Muscle layer of colon (tissue), 2 donors: ENCODE measurements at regions not wholly inside any gene's neighbourhood (a gene's known extent, or its start where the extent isn't known, plus 50 kb on each side); places are given as distances from the start of the nearest gene placed in this dataset.

Experiments used
- H3K27ac ChIP-seq: one replicate; pipeline ENCODE4 v1.7.0; 2013; ENCODE audit warnings: low read depth, mild to moderate bottlenecking, low read length, moderate library complexity
- H3K27me3 ChIP-seq, 2 donors: one replicate each; pipeline ENCODE4 v1.7.0; 2013; ENCODE audit warnings: low read length in 2 of 2, mild to moderate bottlenecking in 2 of 2; ENCODE audit not compliant: insufficient read depth in 2 of 2, control insufficient read depth in 1 of 2
- H3K36me3 ChIP-seq: one replicate; pipeline ENCODE4 v1.7.0; 2013; ENCODE audit warnings: mild to moderate bottlenecking, low read length; ENCODE audit not compliant: insufficient read depth
- H3K4me1 ChIP-seq: one replicate; pipeline ENCODE4 v1.7.0; 2013; ENCODE audit warnings: mild to moderate bottlenecking, low read length; ENCODE audit not compliant: insufficient read depth
- H3K4me3 ChIP-seq, 2 donors: one replicate each; pipeline ENCODE4 v1.7.0; 2013; ENCODE audit warnings: low read length in 2 of 2, low read depth in 1 of 2, mild to moderate bottlenecking in 1 of 2, moderate library complexity in 1 of 2
- H3K9ac ChIP-seq: one replicate; pipeline ENCODE4 v1.7.0; 2013; ENCODE audit warnings: low read length
- H3K9me3 ChIP-seq: one replicate; pipeline ENCODE4 v1.7.0; 2013; ENCODE audit warnings: mild to moderate bottlenecking, low read length
- donor health status: abdominal sarcoma.
- donor health status: Adenocarcinoma of cecum.

DNA sequence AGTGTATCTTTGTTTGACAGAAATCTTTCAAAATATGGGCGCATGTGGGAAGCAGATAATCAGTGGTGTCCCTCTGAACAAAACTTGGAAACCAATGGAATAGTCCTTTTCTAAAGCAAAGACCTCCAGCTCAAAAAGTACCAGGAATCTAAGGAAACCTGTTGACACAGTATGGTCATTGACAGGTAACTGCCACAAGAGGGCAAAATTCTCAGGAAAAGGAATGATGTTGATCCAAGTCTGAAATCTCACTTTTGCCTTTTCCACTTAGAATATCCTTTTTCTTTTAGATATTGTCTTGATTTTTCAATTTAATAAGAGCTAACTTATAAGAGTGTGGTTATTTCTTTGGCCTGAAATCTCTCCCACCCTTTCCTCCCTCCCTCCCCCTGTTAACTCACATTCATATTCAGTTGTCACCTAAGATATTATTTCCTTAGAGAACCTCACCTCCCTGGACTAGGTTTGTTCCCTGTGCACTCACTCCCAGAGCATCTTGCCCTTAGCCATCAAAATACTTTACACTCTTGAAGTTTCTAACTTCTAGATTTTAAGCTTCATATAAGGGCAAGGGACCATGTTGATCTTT, 59.0 kb upstream of the BARX1 start:
- Histone ChIP-seq H3K4me3 (no peak overlapping the region), H3K9ac (no peak overlapping the region), H3K36me3 (no peaks in the 10 kb centered on the region), H3K27me3 (no peaks in the 10 kb centered on the region), H3K9me3 (no peaks in the 10 kb centered on the region), H3K4me1 (peaks cover 11% of the 10 kb centered on the region), H3K27ac (no peak overlapping the region)

DNA sequence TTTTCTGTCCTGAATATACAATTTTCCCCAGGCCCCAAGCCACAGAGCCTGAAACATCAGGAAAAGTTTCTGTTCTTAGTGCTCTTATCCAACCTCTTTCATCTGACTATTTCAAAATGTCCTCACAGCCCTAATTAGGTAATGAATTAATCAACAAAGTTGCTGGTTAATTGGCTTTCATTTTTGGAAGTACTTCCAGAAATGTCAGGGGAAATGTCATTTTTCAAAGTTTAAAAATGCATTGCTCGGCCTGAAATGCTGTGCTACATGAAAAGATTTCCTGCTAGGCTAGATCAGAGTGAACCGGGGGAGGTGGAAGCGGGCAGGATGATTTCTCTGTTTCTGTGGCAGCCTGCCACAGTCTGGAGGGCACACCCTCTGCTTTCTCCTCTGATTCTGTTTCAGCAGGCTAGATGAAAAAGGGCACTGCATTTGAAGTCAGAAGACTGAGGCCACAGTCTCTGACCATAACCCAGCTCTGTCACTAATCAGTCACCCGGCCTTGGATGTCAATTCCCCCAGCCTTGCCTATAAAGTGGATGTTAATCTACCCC, 55.9 kb upstream of the BARX1 start:
- H3K9ac ChIP-seq, result no peak overlapping the region
- H3K27me3 ChIP-seq, result no peaks in the 10 kb centered on the region
- H3K4me1 ChIP-seq, result no peaks in the 10 kb centered on the region
- H3K9me3 ChIP-seq, result no peaks in the 10 kb centered on the region
- no peak overlapping the region for H3K27ac ChIP-seq
- no peak overlapping the region for H3K4me3 ChIP-seq
- H3K36me3 ChIP-seq, result no peaks in the 10 kb centered on the region

DNA sequence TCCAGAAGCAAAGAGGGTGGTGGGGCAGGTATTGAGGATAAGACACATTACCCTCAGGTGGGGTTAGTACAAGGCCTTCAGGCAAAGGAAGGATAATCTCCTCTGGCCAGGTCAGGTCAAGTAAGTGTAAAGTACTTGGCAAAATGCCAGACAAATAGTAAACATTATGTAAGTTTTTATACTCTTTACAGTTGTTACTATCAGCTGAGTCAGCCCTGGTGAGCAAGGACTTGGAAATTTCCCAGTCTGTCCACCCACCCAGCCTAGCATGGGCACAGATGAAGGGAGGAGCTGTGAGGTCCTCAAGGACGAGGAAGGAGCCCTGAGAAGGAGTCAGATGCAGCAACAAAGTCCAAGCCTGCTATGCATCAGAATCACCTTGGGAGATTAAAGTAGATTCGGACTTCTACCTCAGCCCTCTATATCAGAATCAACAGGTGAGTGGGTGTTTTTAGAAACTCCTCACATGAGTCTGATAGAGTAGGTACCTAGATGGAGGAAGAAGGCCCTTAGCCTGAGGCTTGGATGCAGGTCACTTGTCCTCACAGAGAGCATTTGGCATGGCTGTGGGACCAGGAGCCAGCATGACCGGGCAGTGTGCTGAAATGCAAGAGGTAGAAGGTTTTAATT, 50.2 kb upstream of the BARX1 start:
- H3K36me3 ChIP-seq, result no peaks in the 10 kb centered on the region

More for the DNA sequence above, 50.2 kb upstream of the BARX1 start:
- no peaks in the 10 kb centered on the region for H3K4me1 ChIP-seq
- no peaks in the 10 kb centered on the region for H3K27me3 ChIP-seq
- no peak overlapping the region for H3K4me3 ChIP-seq
- H3K9me3 ChIP-seq, result no peaks in the 10 kb centered on the region
- no peak overlapping the region for H3K27ac ChIP-seq
- no peak overlapping the region for H3K9ac ChIP-seq
